ENCODE measurements at regions not wholly inside any gene's neighbourhood (a gene's known extent, or its start where the extent isn't known, plus 50 kb on each side); places are given as distances from the start of the nearest gene placed in this dataset.
"Not testable (repeated sequence)": the region's sequence is repeated elsewhere in the genome, so short reads cannot be mapped to it uniquely, and the experiment has no call there.

DNA sequence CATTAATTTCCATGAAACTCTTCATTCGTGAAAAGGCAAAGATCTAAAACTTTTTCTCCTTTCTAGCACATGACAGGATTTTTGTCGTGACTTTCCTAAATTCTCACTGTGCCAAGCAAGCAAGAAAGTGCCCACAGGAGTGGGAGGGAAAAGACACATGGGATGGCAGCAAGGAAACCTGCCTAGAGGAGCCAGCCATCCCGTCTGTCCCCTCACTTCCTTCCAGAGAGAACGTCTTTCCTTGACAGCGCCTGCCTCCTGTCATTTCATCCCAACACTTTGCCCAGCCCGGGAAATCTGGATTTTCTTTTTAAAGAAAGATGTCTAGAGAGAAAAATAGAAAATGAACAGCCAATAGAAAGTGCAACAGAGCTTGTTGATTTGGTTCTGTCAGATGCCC, 200.6 kb upstream of the PTBP2 start:
- intact Hi-C loops (cut with micrococcal nuclease) = no loop called here
- Mint-ChIP-seq H3K4me3 (no peak overlapping the region), H3K36me3 (ENCODE audit: low read depth) (no peaks in the 10 kb centered on the region), H3K9me3 (no peaks in the 10 kb centered on the region), H3K4me1 (ENCODE audit: low read depth) (no peaks in the 10 kb centered on the region), H3K27ac (no peak overlapping the region), H3K27me3 (peaks cover 2% of the 10 kb centered on the region)
- CTCF ChIA-PET = no interaction called here
- no peak for ATAC-seq
- POLR2A ChIA-PET = no interaction called here
- TF ChIP-seq, protein P1, sequence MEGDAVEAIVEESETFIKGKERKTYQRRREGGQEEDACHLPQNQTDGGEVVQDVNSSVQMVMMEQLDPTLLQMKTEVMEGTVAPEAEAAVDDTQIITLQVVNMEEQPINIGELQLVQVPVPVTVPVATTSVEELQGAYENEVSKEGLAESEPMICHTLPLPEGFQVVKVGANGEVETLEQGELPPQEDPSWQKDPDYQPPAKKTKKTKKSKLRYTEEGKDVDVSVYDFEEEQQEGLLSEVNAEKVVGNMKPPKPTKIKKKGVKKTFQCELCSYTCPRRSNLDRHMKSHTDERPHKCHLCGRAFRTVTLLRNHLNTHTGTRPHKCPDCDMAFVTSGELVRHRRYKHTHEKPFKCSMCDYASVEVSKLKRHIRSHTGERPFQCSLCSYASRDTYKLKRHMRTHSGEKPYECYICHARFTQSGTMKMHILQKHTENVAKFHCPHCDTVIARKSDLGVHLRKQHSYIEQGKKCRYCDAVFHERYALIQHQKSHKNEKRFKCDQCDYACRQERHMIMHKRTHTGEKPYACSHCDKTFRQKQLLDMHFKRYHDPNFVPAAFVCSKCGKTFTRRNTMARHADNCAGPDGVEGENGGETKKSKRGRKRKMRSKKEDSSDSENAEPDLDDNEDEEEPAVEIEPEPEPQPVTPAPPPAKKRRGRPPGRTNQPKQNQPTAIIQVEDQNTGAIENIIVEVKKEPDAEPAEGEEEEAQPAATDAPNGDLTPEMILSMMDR (IDR thresholded peaks at IDR 0.05) = no peak
- no peak for DNase-seq

DNA sequence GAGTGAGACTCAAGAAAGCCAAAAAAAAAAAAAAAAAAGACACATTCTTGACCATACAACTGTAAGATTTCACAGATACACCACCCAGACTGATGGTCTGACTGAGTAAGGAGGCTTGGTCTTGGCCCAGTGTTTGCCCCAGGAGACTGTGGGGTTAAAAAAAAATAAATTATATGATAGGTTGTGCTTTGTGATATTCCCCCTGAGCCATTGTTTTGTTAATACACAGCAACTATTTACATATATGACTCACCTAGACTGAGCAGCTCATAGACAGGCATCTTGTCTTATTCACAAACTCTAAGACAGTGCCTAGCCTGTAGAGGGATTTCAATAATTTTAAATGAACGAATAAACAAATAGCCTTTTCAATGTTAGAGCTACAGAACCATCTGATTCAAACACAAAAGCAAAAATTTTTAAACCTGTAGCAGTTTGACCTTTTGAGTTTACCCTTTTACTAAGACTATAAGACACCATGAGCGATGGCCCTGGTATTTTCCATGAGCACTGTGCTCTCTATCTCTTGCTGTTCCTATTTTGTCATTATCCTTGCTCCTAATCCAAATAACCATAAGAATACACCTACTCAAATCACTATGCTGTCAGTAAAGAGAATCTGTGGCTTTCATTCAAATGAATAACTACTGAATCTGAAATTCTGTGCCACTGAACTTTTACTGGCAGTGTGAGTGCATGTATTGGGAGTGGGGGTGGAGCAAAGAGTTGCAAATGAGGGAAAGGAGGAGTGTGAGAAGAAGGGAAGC, 199.4 kb upstream of the PTBP2 start:
- POLR2A ChIA-PET = interaction anchor here (0.6 kb wide), 1 partner anchor 11 kb away, joined by 3 read pairs; no protein-coding TSS in a partner anchor
- CTCF ChIA-PET = no interaction called here
- no peaks in the 10 kb centered on the region for H3K36me3 Mint-ChIP-seq (ENCODE audit: low read depth)
- no peak overlapping the region for H3K4me3 Mint-ChIP-seq
- no peaks in the 10 kb centered on the region for H3K9me3 Mint-ChIP-seq
- intact Hi-C loops (cut with micrococcal nuclease) = no loop called here
- peaks cover 2% of the 10 kb centered on the region for H3K27me3 Mint-ChIP-seq
- DNase-seq (no peak), ATAC-seq (no peak)
- no peaks in the 10 kb centered on the region for H3K4me1 Mint-ChIP-seq (ENCODE audit: low read depth)
- H3K27ac Mint-ChIP-seq = no peak overlapping the region
- TF ChIP-seq, protein P1 (IDR thresholded peaks at IDR 0.05) = no peak

DNA sequence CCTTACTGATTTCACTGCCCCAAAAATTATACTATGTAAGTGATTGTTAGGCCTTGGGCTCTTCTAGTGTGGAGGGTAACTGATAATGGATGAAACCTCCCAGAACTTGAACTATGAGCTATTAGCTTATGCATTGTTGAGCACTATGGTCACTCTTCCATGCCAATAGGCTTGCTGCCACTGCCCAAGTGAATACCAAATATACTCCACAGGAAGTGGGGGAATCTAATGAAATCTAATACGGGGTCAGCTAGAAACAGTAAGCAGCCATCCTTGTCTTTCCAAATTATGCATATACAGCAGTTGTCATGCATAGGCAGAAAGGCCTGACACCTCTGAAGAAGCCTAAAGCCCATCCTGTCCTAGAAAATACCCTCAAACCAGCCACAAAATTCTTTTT, 198.7 kb upstream of the PTBP2 start:
- TF ChIP-seq, protein P1 (IDR thresholded peaks at IDR 0.05) = no peak
- no peak overlapping the region for H3K4me3 Mint-ChIP-seq
- no peaks in the 10 kb centered on the region for H3K4me1 Mint-ChIP-seq (ENCODE audit: low read depth)
- H3K27me3 Mint-ChIP-seq = peaks cover 2% of the 10 kb centered on the region
- POLR2A ChIA-PET = no interaction called here
- intact Hi-C loops (cut with micrococcal nuclease) = no loop called here
- no peaks in the 10 kb centered on the region for H3K36me3 Mint-ChIP-seq (ENCODE audit: low read depth)
- no peak overlapping the region for H3K27ac Mint-ChIP-seq
- CTCF ChIA-PET = no interaction called here
- no peak for DNase-seq
- no peak for ATAC-seq
- H3K9me3 Mint-ChIP-seq = no peaks in the 10 kb centered on the region

DNA sequence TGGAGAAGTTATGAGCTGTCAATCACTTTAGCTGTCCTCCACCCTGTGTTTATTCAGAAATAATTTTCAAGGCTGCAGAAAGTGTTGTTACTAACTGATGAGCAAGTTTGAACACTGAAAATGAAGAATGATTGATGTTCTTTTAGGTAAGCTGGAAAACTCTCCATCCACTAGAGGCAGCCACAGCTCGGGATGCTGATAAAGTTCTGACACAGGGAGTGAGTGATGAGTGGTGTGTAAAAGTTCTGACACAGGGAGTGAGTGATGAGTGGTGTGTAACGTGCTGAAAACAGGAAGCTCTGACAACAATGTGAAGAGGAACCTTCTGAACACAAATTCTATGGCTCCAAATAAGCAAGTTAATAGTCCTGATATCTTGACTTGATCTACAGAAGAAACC, 197.5 kb upstream of the PTBP2 start:
- ChIA-PET POLR2A (no interaction called here), CTCF (no interaction called here)
- H3K36me3 Mint-ChIP-seq (ENCODE audit: low read depth) = no peaks in the 10 kb centered on the region
- H3K27me3 Mint-ChIP-seq = peaks cover 2% of the 10 kb centered on the region
- DNase-seq (no peak), ATAC-seq (no peak)
- peaks cover 8% of the 10 kb centered on the region for H3K9me3 Mint-ChIP-seq
- H3K4me3 Mint-ChIP-seq = no peak overlapping the region
- intact Hi-C loops (cut with micrococcal nuclease) = no loop called here
- TF ChIP-seq, protein P1 (IDR thresholded peaks at IDR 0.05) = no peak
- H3K27ac Mint-ChIP-seq = no peak overlapping the region
- H3K4me1 Mint-ChIP-seq (ENCODE audit: low read depth) = no peaks in the 10 kb centered on the region

DNA sequence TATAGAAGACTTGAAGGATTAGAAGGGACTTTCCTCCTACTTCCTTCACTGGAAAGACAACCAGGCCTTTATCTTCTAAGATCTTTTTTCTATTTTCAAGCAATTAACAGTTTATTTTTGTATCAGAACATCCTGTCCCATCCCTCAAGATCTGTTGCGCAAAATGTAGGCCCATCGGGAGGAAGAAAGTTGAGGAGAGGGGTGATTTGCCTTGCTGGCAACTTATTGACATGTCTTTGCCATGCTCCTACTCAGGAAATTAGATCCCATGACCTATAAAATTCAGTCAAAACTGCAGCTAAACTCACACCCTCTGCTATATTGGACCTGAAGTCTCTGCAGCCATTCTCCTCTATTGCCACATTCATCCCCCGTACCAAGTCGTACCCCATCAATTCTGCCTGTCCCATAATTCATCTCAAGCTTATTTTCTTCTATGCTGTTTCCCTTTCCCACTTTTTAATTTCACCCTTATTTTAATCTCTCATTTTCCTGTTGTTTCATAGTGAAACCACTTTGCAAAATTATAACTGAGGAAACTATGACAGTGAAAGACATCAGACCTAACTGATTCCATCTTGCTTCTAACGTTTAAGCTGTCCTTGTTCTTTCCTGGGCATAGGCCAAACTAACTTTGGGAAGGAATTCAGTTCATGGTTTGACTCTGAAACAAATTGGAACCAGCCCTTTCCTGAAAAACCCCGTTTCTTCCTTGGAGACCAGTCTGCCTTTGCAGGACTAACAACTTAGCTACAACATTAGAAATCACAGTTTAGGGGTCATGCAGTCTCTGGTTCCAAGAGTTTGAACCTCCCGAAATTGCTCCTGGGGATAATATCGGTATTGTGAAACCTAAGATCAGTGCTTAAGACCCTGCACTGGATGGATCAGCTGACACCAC, 195.7 kb upstream of the PTBP2 start:
- intact Hi-C loops (cut with micrococcal nuclease) = no loop called here
- POLR2A ChIA-PET = no interaction called here
- no peaks in the 10 kb centered on the region for H3K36me3 Mint-ChIP-seq (ENCODE audit: low read depth)
- CTCF ChIA-PET = no interaction called here
- ATAC-seq (no peak), DNase-seq (no peak)
- no peak overlapping the region for H3K27ac Mint-ChIP-seq
- no peak overlapping the region for H3K4me3 Mint-ChIP-seq
- peaks cover 2% of the 10 kb centered on the region for H3K27me3 Mint-ChIP-seq
- TF ChIP-seq, protein P1 (IDR thresholded peaks at IDR 0.05) = no peak
- H3K9me3 Mint-ChIP-seq = peaks cover 9% of the 10 kb centered on the region
- H3K4me1 Mint-ChIP-seq (ENCODE audit: low read depth) = no peaks in the 10 kb centered on the region

DNA sequence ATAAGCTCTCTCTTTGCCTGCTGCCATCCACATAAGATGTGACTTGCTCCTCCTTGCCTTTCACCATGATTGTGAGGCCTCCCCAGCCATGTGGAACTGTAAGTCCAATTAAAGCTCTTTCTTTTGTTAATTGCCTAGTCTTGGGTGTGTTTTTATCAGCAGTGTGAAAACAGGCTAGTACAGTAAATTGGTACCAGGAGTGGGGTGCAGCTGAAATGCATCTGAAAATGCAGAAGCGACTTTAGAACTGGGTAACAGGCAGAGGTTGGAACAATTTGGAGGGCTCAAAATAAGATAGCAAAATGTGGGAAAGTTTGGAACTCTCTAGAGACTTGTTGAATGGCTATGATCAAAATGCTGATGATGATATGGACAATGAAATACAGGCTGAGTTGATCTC, 192.9 kb upstream of the PTBP2 start:
- POLR2A ChIA-PET; intact Hi-C loops (cut with micrococcal nuclease); H3K4me1 Mint-ChIP-seq (ENCODE audit: low read depth); H3K4me3 Mint-ChIP-seq; ATAC-seq; H3K27ac Mint-ChIP-seq; H3K36me3 Mint-ChIP-seq (ENCODE audit: low read depth); DNase-seq; CTCF ChIA-PET; H3K27me3 Mint-ChIP-seq: not testable (repeated sequence)
- peaks cover 11% of the 10 kb centered on the region for H3K9me3 Mint-ChIP-seq

Data from activated CD8-positive, alpha-beta T cell treated with anti-CD3 and anti-CD28 coated beads for 36 hours (primary cell).